PC-9 (cell line): ENCODE measurements at regions not wholly inside any gene's neighbourhood (a gene's known extent, or its start where the extent isn't known, plus 50 kb on each side); places are given as distances from the start of the nearest gene placed in this dataset.

Experiments used
- EZH2 ChIP-seq: fragments of 200-600 bp; sonication (generic); IDR thresholded peaks from 2 replicates; pipeline ENCODE4 v1.8.0; 2017; ENCODE audit warnings: antibody characterized with exemption, low read depth
- TF ChIP-seq, protein P1 (sequence below): fragments of 200-600 bp; sonication (generic); conservative IDR thresholded peaks from 2 replicates; pipeline ENCODE4 v1.6.1; 2017; ENCODE audit warnings: mixed run types, antibody characterized with exemption, mild to moderate bottlenecking, moderate library complexity

DNA sequence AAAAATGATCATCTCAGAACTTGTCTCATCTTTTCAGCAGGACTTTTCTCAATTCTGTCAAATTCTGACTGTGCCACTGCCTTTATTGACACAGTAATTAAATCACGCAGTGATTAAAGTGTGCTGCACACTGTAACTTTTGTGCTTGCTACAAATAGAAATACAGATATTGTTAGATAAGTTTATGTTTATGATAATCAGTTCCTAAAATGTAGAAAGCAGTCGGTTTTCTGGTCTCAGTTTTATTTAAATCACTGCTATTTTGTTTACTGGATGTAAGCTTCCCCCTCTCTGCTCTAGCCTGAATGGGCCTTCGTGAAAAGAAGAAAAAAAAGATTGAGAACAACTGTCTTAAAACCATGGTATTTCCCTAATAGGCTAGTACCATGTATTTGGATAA, 258.8 kb upstream of the STARD13 start:
- TF ChIP-seq, protein P1, sequence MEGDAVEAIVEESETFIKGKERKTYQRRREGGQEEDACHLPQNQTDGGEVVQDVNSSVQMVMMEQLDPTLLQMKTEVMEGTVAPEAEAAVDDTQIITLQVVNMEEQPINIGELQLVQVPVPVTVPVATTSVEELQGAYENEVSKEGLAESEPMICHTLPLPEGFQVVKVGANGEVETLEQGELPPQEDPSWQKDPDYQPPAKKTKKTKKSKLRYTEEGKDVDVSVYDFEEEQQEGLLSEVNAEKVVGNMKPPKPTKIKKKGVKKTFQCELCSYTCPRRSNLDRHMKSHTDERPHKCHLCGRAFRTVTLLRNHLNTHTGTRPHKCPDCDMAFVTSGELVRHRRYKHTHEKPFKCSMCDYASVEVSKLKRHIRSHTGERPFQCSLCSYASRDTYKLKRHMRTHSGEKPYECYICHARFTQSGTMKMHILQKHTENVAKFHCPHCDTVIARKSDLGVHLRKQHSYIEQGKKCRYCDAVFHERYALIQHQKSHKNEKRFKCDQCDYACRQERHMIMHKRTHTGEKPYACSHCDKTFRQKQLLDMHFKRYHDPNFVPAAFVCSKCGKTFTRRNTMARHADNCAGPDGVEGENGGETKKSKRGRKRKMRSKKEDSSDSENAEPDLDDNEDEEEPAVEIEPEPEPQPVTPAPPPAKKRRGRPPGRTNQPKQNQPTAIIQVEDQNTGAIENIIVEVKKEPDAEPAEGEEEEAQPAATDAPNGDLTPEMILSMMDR, result no peak
- TF ChIP-seq EZH2, result no peak
